Lower lobe of right lung (tissue), 2 donors: ENCODE measurements at regions not wholly inside any gene's neighbourhood (a gene's known extent, or its start where the extent isn't known, plus 50 kb on each side); places are given as distances from the start of the nearest gene placed in this dataset.

ENCODE experiments used
- ATAC-seq, 2 donors: fragments of 200-7000 bp; cut with Tn5 transposase; one replicate each; pipeline ENCODE4 v1.9.1; 2020 to 2022; ENCODE audit warnings: mild to moderate bottlenecking in 2 of 2, moderate library complexity in 2 of 2
- DNase-seq: peaks from one replicate; pipeline ENCODE4 v3.0.0-alpha.2; 2020
- H3K27ac ChIP-seq: fragments of 200-600 bp; one replicate; pipeline ENCODE4 v1.8.0; 2022
- H3K27me3 ChIP-seq: fragments of 200-600 bp; one replicate; pipeline ENCODE4 v1.8.0; 2022; ENCODE audit warnings: low read depth
- H3K36me3 ChIP-seq: fragments of 200-600 bp; one replicate; pipeline ENCODE4 v1.8.0; 2022; ENCODE audit warnings: mild to moderate bottlenecking
- H3K4me1 ChIP-seq: fragments of 200-600 bp; one replicate; pipeline ENCODE4 v1.8.0; 2022
- H3K4me3 ChIP-seq: fragments of 200-600 bp; one replicate; pipeline ENCODE4 v1.8.0; 2022; ENCODE audit warnings: mild to moderate bottlenecking
- H3K9me3 ChIP-seq: fragments of 200-600 bp; one replicate; pipeline ENCODE4 v1.8.0; 2022
- intact Hi-C: fragments of 100-400 bp; cut with DNase I; formaldehyde crosslinking; loops from one replicate; pipeline ENCODE4 v1.11.0; 2022
- TF ChIP-seq, protein P1 (sequence below): fragments of 200-600 bp; IDR thresholded peaks from one replicate; pipeline ENCODE4 v1.8.0; 2022; ENCODE audit warnings: antibody characterized with exemption, mild to moderate bottlenecking
- donor health status: DM: no; HTN: yes; CAD: no; lungs with severe emphysema.

DNA sequence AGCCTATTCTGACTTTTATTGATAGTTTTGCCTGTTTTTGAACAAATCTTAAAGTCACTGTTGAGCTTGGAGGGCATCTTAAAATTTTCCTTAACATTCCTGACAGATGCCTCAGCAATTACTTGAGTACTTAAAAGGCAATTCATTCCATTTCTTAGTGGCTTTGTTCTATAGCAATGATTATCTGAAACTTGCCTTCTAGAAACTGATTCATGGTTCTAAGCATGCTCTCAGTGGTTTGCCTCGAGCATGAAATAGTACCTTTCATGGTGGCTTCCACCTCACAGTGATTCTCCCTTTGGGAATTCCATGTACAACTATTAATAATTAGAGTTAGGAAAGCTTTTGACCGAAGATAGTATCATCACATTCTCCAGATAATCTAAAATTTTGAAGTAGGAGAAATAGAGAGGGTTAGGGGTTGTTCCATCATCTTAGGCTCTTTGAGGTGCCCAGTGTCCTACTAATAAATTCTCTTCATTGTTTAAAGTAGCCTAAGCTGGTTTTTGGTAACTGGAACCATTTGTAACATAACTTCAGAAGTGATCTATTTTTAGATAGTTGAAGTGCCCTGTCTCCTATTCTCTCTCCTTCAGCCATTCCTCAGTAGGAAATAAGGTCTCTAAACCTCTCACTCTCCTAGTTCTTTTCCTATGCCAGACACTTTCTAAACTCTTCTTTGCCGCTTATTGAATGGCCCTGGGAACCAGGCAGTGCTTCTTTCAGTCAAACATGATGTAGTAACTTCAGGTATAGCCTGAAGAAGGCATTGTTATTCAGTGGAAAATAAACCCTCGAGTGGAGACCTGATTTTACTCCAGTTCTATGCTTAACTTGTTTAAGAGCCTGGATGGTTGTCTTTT lies 156.1 kb downstream of the HAUS1 start:
- Histone ChIP-seq H3K36me3 (peaks cover 22% of the 10 kb centered on the region), H3K4me1 (peaks cover 21% of the 10 kb centered on the region), H3K27me3 (no peaks in the 10 kb centered on the region), H3K9me3 (no peaks in the 10 kb centered on the region), H3K27ac (no peak overlapping the region), H3K4me3 (no peak overlapping the region)
- peak in 1 of 2 donors; percentile 39 for ATAC-seq
- DNase-seq = no peak
- TF ChIP-seq, protein P1, sequence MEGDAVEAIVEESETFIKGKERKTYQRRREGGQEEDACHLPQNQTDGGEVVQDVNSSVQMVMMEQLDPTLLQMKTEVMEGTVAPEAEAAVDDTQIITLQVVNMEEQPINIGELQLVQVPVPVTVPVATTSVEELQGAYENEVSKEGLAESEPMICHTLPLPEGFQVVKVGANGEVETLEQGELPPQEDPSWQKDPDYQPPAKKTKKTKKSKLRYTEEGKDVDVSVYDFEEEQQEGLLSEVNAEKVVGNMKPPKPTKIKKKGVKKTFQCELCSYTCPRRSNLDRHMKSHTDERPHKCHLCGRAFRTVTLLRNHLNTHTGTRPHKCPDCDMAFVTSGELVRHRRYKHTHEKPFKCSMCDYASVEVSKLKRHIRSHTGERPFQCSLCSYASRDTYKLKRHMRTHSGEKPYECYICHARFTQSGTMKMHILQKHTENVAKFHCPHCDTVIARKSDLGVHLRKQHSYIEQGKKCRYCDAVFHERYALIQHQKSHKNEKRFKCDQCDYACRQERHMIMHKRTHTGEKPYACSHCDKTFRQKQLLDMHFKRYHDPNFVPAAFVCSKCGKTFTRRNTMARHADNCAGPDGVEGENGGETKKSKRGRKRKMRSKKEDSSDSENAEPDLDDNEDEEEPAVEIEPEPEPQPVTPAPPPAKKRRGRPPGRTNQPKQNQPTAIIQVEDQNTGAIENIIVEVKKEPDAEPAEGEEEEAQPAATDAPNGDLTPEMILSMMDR = no peak
- intact Hi-C loops = no loop called here

DNA sequence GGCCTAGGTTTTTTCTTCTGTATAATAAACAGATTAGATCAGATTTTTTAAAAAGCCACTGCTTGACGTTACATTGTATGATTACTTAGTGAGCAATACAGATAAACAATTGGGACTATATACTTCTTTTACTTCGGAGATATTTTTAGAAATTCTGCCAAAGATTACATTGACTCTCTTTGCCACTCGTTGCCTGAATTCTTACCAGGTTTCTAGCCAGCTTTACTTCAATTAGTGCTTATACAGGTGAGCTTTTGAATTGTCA lies 156.6 kb downstream of the HAUS1 start:
- Histone ChIP-seq H3K4me1 (peaks cover 21% of the 10 kb centered on the region), H3K9me3 (no peaks in the 10 kb centered on the region), H3K36me3 (peaks cover 27% of the 10 kb centered on the region), H3K4me3 (no peak overlapping the region), H3K27ac (no peak overlapping the region), H3K27me3 (no peaks in the 10 kb centered on the region)
- DNase-seq = no peak
- intact Hi-C loops = no loop called here
- no peak for ATAC-seq
- TF ChIP-seq, protein P1 = no peak

DNA sequence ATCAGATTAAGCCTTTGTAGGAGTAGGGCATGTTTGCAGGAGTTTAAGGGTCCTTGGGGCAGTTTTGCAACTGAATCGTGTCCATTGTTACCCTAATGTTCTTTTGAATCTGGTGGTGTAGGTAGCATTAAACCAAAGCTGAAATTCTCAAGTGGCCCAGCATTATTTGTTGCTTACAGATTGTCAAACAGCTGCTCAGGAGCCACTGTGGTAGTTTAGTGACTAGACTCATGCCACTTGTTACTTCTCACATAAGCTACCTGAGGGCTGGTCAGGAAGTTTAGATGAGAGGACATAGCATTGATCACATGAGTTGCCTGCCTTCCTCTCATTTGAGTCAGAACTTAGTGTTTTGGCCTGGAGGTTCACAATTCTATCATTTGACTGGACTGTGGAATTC lies 157.6 kb downstream of the HAUS1 start:
- DNase-seq (no peak), ATAC-seq (no peak)
- H3K27ac ChIP-seq = no peak overlapping the region
- H3K36me3 ChIP-seq = peaks cover 21% of the 10 kb centered on the region
- TF ChIP-seq, protein P1 = no peak
- intact Hi-C loops = no loop called here
- no peaks in the 10 kb centered on the region for H3K27me3 ChIP-seq
- H3K4me3 ChIP-seq = no peak overlapping the region
- H3K9me3 ChIP-seq = no peaks in the 10 kb centered on the region
- H3K4me1 ChIP-seq = peaks cover 21% of the 10 kb centered on the region

DNA sequence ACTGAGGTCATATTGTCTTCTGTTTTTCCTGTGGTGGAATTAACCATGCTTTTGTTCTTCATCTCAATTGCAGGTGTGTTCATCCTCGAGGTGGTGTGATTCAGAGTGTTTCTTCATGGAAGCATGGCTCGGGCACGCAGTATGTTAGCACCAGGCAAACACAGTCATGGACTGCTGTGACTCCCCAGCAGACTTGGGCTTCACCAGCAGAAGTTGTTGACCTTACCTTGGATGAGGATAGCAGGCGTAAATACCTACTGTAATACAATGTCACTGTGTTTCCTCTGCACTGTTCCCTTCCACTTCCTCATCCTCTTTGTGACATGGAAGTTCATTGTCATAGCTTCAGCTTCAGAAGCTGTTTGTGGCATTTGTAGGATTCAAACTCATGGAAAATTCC lies 158.7 kb downstream of the HAUS1 start:
- intact Hi-C loops = no loop called here
- no peak for DNase-seq
- H3K36me3 ChIP-seq = peaks cover 23% of the 10 kb centered on the region
- TF ChIP-seq, protein P1 = no peak
- no peaks in the 10 kb centered on the region for H3K9me3 ChIP-seq
- H3K4me1 ChIP-seq = peaks cover 21% of the 10 kb centered on the region
- ATAC-seq = no peak
- H3K4me3 ChIP-seq = no peak overlapping the region
- no peak overlapping the region for H3K27ac ChIP-seq
- no peaks in the 10 kb centered on the region for H3K27me3 ChIP-seq

DNA sequence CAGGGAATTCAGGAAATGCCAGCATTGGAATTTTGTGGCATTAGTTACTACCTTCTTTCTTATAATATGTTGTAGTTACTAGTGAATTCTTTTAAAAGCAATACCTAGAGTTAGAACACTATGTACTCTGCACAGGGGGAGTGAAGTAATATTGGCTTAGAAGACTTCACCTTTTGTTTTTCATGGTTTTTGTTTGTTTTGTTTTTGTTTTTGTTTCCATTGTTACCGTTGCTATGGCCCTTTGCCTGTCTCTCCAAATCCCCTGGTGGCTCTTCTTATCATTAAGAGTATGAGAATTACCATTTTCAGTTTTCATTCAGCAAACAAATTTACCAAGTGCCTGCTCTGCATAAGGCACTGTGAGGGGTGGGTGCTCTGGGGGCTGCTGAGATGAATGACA lies 160.1 kb downstream of the HAUS1 start:
- peaks cover 35% of the 10 kb centered on the region for H3K36me3 ChIP-seq
- peaks cover 21% of the 10 kb centered on the region for H3K4me1 ChIP-seq
- DNase-seq = no peak
- H3K27ac ChIP-seq = no peak overlapping the region
- no peak overlapping the region for H3K4me3 ChIP-seq
- peak; percentile 27 to 32 for ATAC-seq
- TF ChIP-seq, protein P1 = no peak
- H3K9me3 ChIP-seq = no peaks in the 10 kb centered on the region
- H3K27me3 ChIP-seq = no peaks in the 10 kb centered on the region
- intact Hi-C loops = no loop called here
